Common myeloid progenitor, CD34-positive (primary cell): ENCODE measurements at regions not wholly inside any gene's neighbourhood (a gene's known extent, or its start where the extent isn't known, plus 50 kb on each side); places are given as distances from the start of the nearest gene placed in this dataset.

Experiments used
- CTCF ChIA-PET: fragments of 350-600 bp; sonication (Branson Sonifier 250); formaldehyde crosslinking; loops from one replicate; lab custom pipeline; 2021; ENCODE audit warnings: antibody characterized with exemption; lab: Charles Lee
- POLR2A ChIA-PET: fragments of 350-600 bp; sonication (Branson Sonifier 250); formaldehyde crosslinking; loops from one replicate; lab custom pipeline; 2021; ENCODE audit warnings: antibody characterized with exemption; lab: Charles Lee
- DNase-seq, 3 donors: peaks; one replicate each; pipeline versions ENCODE4 v3.0.0 to v3.0.0-alpha.2; 2013
- H3K27ac ChIP-seq, 2 experiments: 1 replicate in 1 of 2; 2 replicates in 1 of 2; pipeline ENCODE4 v1.7.0; 2013; ENCODE audit warnings: inconsistent platforms in 2 of 2, low read length in 2 of 2, mild to moderate bottlenecking in 2 of 2, low read depth in 1 of 2, moderate library complexity in 1 of 2; ENCODE audit not compliant: severe bottlenecking in 2 of 2, insufficient read depth in 1 of 2, poor library complexity in 1 of 2
- H3K27me3 ChIP-seq, 5 experiments: replicated peaks in 2 of 5; 1 replicate in 3 of 5; 2 replicates in 2 of 5; pipeline versions ENCODE4 v1.6.1 to v1.7.0; 2013; ENCODE audit warnings: low read length in 4 of 5, mild to moderate bottlenecking in 2 of 5, moderate library complexity in 2 of 5, inconsistent platforms in 1 of 5; ENCODE audit not compliant: insufficient read depth in 5 of 5, control insufficient read depth in 4 of 5
- H3K36me3 ChIP-seq, 4 experiments: 1 replicate in 2 of 4; 2 replicates in 2 of 4; pipeline versions ENCODE4 v1.6.1 to v1.7.0; 2013; ENCODE audit warnings: low read length in 3 of 4, control low read depth in 1 of 4, mild to moderate bottlenecking in 1 of 4; ENCODE audit not compliant: control insufficient read depth in 4 of 4, insufficient read depth in 4 of 4
- H3K4me1 ChIP-seq, 4 experiments: 1 replicate in 3 of 4; 2 replicates in 1 of 4; pipeline versions ENCODE4 v1.6.1 to v1.7.1; 2013; ENCODE audit warnings: low read length in 3 of 4, mild to moderate bottlenecking in 3 of 4, control low read depth in 1 of 4, inconsistent platforms in 1 of 4, moderate library complexity in 1 of 4; ENCODE audit not compliant: control insufficient read depth in 4 of 4, insufficient read depth in 4 of 4; ENCODE audit errors: control extremely low read depth in 1 of 4
- H3K4me3 ChIP-seq, 7 experiments: 1 replicate in 4 of 7; 2 replicates in 3 of 7; pipeline versions ENCODE4 v1.5.1 to v1.7.0; 2013; ENCODE audit warnings: mild to moderate bottlenecking in 7 of 7, low read length in 6 of 7, moderate library complexity in 6 of 7, inconsistent platforms in 2 of 7, low read depth in 2 of 7, control low read depth in 1 of 7; ENCODE audit not compliant: insufficient read depth in 4 of 7, control insufficient read depth in 1 of 7; ENCODE audit errors: extremely low read depth in 1 of 7
- H3K9me3 ChIP-seq, 5 experiments: 1 replicate in 4 of 5; 2 replicates in 1 of 5; pipeline versions ENCODE4 v1.6.1 to v1.7.1; 2013; ENCODE audit warnings: low read length in 4 of 5, mild to moderate bottlenecking in 2 of 5, inconsistent platforms in 1 of 5, low read depth in 1 of 5, moderate library complexity in 1 of 5; ENCODE audit not compliant: control insufficient read depth in 4 of 5, insufficient read depth in 2 of 5; ENCODE audit errors: control extremely low read depth in 1 of 5
- WGBS: methylation state at CpG from one replicate; pipeline ENCODE4 v1.1.5; 2013; ENCODE audit not compliant: insufficient coverage; 5-methylcytosine and 5-hydroxymethylcytosine counted together

DNA sequence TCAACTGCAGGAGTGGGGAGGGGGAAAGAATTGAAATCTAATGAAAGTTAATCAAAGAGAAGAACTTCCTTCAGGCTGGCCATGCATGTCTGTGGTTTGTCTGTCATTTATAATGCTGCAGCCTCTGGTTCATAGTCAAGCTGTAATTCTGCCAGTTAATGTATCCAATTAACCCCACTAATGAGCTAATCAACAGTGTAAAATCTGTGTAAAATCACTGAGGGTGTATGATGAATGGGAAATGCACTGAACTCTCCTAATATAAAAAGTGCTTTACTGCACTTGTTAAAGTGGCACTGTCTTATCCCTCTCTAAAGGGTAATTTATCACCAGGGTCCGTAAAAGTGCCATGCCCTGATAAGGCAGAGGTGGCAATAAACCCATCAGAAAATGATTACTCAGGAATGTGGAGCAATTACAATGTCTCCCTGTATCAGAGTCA, 798.1 kb downstream of the PDHA2 start:
- Histone ChIP-seq H3K27ac (no peak overlapping the region), H3K9me3 (no peaks in the 10 kb centered on the region), H3K4me3 (no peak overlapping the region), H3K4me1 (no peaks in the 10 kb centered on the region), H3K27me3 (no peaks in the 10 kb centered on the region), H3K36me3 (no peaks in the 10 kb centered on the region)
- ChIA-PET CTCF (no interaction called here), POLR2A (no interaction called here)
- no peak for DNase-seq
- 70% methylated on average over 1 of the region's 1 CpG for WGBS

- DNase-seq, result no peak
- Histone ChIP-seq H3K27ac (no peak overlapping the region), H3K4me3 (no peak overlapping the region), H3K4me1 (no peaks in the 10 kb centered on the region), H3K27me3 (no peaks in the 10 kb centered on the region), H3K9me3 (no peaks in the 10 kb centered on the region), H3K36me3 (no peaks in the 10 kb centered on the region)
- ChIA-PET POLR2A (no interaction called here), CTCF (no interaction called here)
These were observed 800.0 kb downstream of the PDHA2 start for GRCh38 chr4:96639932-96640331.

DNA sequence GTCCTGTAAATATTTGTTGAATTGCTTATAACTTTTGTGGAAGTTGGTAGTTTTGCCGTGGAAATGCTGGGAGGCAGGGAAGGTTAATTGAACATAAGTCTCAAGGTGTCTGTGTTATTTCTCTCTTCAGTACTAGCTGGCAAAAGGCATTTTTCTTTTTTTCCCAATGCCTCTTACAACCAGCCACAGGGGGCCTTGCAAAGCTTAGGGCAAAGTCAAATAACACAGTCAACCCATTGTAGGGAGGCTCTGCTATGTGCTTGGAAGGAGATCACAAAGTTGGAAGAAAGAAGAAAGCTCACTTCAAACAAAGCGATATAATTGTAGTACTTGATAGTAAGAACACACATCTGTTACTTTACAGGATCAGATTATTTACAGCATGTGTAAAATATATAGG, 802.6 kb downstream of the PDHA2 start:
- Histone ChIP-seq H3K36me3 (no peaks in the 10 kb centered on the region), H3K4me1 (no peaks in the 10 kb centered on the region), H3K27me3 (no peaks in the 10 kb centered on the region), H3K4me3 (no peak overlapping the region), H3K27ac (no peak overlapping the region), H3K9me3 (no peaks in the 10 kb centered on the region)
- POLR2A ChIA-PET, result no interaction called here
- CTCF ChIA-PET, result no interaction called here
- DNase-seq, result no peak
- WGBS, result no CpG with 5 or more reads among the region's 2 CpGs

DNA sequence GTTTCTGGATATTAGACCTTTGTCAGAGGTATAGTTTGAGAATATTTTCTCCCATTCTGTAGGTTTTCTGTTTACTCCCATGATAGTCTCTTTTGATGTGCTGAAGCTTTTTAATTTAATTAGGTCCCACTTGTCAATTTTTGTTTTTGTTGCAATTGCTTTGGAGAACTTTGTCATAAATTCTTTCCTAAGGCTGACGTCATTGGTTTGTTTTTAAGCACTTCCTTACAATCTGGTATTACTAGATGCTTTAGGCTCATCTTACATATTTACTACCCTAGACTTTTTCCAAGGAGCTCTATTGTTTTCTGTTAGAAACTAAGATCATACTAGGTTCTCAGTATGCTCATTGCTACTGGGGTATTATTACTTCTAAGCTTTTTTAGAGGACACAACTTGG, 806.3 kb downstream of the PDHA2 start:
- H3K4me3 ChIP-seq, result no peak overlapping the region
- no peak overlapping the region for H3K27ac ChIP-seq
- H3K36me3 ChIP-seq, result no peaks in the 10 kb centered on the region
- H3K4me1 ChIP-seq, result peaks cover 0 to 7% (median 1%) of the 10 kb centered on the region in 4 experiments
- H3K27me3 ChIP-seq, result no peaks in the 10 kb centered on the region
- H3K9me3 ChIP-seq, result no peaks in the 10 kb centered on the region
- POLR2A ChIA-PET, result no interaction called here
- WGBS, result no CpG with 5 or more reads among the region's 1 CpG
- CTCF ChIA-PET, result no interaction called here
- DNase-seq, result no peak

DNA sequence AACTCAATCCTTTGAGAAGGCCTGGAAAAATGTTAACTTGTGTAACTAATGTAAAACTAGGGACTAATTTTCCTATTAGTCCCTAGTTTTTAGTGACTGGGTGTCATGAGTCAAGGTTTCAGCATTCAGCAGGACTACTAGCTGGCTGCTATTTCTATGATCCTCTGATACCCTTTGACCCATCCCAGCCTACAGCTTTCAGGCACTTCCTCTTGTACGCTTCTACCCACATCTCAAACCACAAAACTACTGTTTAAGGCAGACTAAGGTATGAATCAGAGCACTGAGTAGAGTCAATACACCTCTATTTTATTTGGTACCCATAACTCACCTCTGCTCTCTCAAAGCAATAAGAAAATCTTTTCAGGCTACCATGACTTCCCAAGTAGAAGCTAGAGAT, 809.6 kb downstream of the PDHA2 start:
- ChIA-PET POLR2A (no interaction called here), CTCF (no interaction called here)
- DNase-seq, result peak in 2 of 3 donors; percentile 22 to 55
- Histone ChIP-seq H3K27me3 (no peaks in the 10 kb centered on the region), H3K36me3 (no peaks in the 10 kb centered on the region), H3K4me3 (no peak overlapping the region), H3K27ac (no peak overlapping the region), H3K9me3 (peaks cover 0 to 10% (median 3%) of the 10 kb centered on the region in 5 experiments), H3K4me1 (peaks cover 0 to 7% (median 1%) of the 10 kb centered on the region in 4 experiments)
- no CpG with 5 or more reads among the region's 1 CpG for WGBS

DNA sequence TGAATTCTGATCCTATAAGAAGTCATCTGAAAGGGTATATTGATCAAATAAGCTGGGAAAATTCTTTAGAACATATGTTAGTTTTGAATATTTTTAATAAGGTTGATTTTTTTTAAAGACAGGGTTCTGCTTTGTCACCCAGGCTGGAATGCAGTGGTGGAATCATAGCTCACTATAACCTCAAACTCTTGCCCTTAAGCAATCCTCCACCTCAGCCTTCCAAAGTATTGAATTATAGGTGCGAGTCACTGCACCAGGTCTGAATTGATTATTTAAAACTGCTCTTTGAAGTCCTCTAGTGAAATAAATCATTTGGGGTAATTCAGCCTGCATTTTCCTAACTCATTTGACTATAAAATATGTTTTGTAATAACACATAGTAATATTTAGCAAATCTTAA, 812.3 kb downstream of the PDHA2 start:
- WGBS, result no CpG with 5 or more reads among the region's 1 CpG
- ChIA-PET POLR2A (no interaction called here), CTCF (no interaction called here)
- no peak overlapping the region for H3K27ac ChIP-seq
- H3K27me3 ChIP-seq, result no peaks in the 10 kb centered on the region
- no peak for DNase-seq
- no peaks in the 10 kb centered on the region for H3K36me3 ChIP-seq
- no peak overlapping the region for H3K4me3 ChIP-seq
- H3K4me1 ChIP-seq, result peaks cover 0 to 7% (median 1%) of the 10 kb centered on the region in 4 experiments
- H3K9me3 ChIP-seq, result peaks cover 0 to 10% (median 3%) of the 10 kb centered on the region in 5 experiments

GRCh38 chr4:96652821-96653220, 812.9 kb downstream of the PDHA2 start:
- H3K27me3 ChIP-seq, result no peaks in the 10 kb centered on the region
- H3K27ac ChIP-seq, result no peak overlapping the region
- no peak for DNase-seq
- ChIA-PET POLR2A (no interaction called here), CTCF (no interaction called here)
- no peaks in the 10 kb centered on the region for H3K36me3 ChIP-seq
- peaks cover 0 to 10% (median 3%) of the 10 kb centered on the region in 5 experiments for H3K9me3 ChIP-seq
- H3K4me1 ChIP-seq, result peaks cover 0 to 7% (median 1%) of the 10 kb centered on the region in 4 experiments
- 97% methylated on average over 6 of the region's 7 CpGs for WGBS
- H3K4me3 ChIP-seq, result no peak overlapping the region
